Fibroblast of lung (primary cell): ENCODE measurements at regions not wholly inside any gene's neighbourhood (a gene's known extent, or its start where the extent isn't known, plus 50 kb on each side); places are given as distances from the start of the nearest gene placed in this dataset.

ENCODE experiments used
- EZH2 ChIP-seq: IDR thresholded peaks from 2 replicates; pipeline ENCODE4 v1.5.1; 2012; ENCODE audit warnings: low read length, control low read depth, mild to moderate bottlenecking; ENCODE audit errors: missing control alignments
- TF ChIP-seq, protein P1 (sequence below), 2 donors: IDR thresholded peaks in 1 of 2; conservative IDR thresholded peaks in 1 of 2; 1 replicate in 1 of 2; 2 replicates in 1 of 2; pipeline ENCODE4 v1.5.1; 2011 to 2012; ENCODE audit warnings: low read length in 2 of 2, control low read depth in 1 of 2, inconsistent platforms in 1 of 2, low read depth in 1 of 2, mild to moderate bottlenecking in 1 of 2

DNA sequence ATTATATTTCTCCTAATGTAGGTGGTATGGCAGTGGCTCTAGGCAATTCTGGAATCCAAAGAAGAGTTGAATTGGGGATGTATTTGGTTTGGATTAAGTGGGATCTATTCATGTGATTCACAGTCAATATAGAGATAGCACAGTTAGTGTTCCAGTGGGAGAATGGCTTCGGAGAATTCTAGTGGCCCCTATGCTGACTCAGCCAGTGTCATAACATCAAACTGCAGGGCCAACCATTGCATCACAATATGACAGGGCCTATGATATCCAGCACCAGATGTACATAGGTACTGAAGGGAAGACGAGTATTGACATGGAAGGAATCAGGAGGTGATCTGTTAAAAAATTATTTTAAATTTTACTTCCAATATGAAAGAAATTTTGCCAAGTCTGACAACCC lies 302.8 kb upstream of the UBE2E2 start:
- TF ChIP-seq, protein P1, sequence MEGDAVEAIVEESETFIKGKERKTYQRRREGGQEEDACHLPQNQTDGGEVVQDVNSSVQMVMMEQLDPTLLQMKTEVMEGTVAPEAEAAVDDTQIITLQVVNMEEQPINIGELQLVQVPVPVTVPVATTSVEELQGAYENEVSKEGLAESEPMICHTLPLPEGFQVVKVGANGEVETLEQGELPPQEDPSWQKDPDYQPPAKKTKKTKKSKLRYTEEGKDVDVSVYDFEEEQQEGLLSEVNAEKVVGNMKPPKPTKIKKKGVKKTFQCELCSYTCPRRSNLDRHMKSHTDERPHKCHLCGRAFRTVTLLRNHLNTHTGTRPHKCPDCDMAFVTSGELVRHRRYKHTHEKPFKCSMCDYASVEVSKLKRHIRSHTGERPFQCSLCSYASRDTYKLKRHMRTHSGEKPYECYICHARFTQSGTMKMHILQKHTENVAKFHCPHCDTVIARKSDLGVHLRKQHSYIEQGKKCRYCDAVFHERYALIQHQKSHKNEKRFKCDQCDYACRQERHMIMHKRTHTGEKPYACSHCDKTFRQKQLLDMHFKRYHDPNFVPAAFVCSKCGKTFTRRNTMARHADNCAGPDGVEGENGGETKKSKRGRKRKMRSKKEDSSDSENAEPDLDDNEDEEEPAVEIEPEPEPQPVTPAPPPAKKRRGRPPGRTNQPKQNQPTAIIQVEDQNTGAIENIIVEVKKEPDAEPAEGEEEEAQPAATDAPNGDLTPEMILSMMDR (conservative IDR thresholded peaks at IDR 0.05 in 1 of 2, IDR thresholded peaks at IDR 0.05 in 1 of 2; ENCODE audit: low read depth in 1 of 2, low read length in 2 of 2) = no peak
- no peak for TF ChIP-seq EZH2
